ENCODE measurements at regions not wholly inside any gene's neighbourhood (a gene's known extent, or its start where the extent isn't known, plus 50 kb on each side); places are given as distances from the start of the nearest gene placed in this dataset.

GRCh38 chr2:15753811-15754702, 162.4 kb downstream of the DDX1 start:
- 95% methylated on average over 15 of the region's 15 CpGs; no CpG with 5 or more reads in 1 of the 2 experiments for WGBS, 2 experiments (ENCODE audit: extremely low coverage in 1 of 2, insufficient coverage in 1 of 2, insufficient read length in 1 of 2, insufficient replicate concordance in 2 of 2, low coverage in 1 of 2, low lambda C conversion rate in 2 of 2, missing lambda C conversion rate in 1 of 2)
- H4K5ac ChIP-seq (ENCODE audit: insufficient read length, low read depth, low read length) = no peak overlapping the region
- no peak for TF ChIP-seq GTF2F1 (IDR thresholded peaks at IDR 0.05; ENCODE audit: borderline replicate concordance, low read depth, low read length)
- TF ChIP-seq CEBPB (IDR thresholded peaks at IDR 0.05; ENCODE audit: low read depth, low read length) = no peak
- TF ChIP-seq CTBP2 (IDR thresholded peaks at IDR 0.05; ENCODE audit: borderline replicate concordance, insufficient read depth, insufficient read length, low read length) = no peak

More at GRCh38 chr2:15753811-15754702, 162.4 kb downstream of the DDX1 start:
- Histone ChIP-seq H3K23me2 (ENCODE audit: low read depth, low read length) (no peaks in the 10 kb centered on the region), H3K4me1 (replicated peaks in 1 of 4; ENCODE audit: control insufficient read depth in 3 of 4, insufficient read depth in 4 of 4, low read length in 3 of 4) (no peaks in the 10 kb centered on the region), H3K27ac (ENCODE audit: low read depth, low read length) (no peak overlapping the region), H4K8ac (ENCODE audit: extremely low read depth, insufficient read depth, low read length) (no peak overlapping the region), H3K9me3 (ENCODE audit: insufficient read depth in 2 of 2, low read depth in 1 of 2, low read length in 1 of 2) (peaks cover 3% of the 10 kb centered on the region in 2 experiments; a peak in 1 of 4 replicates), H2BK20ac (ENCODE audit: low read length) (no peak overlapping the region), H4K91ac (replicated peaks; ENCODE audit: insufficient read length, low read length) (peak overlapping the region; percentile 12), H2BK12ac (ENCODE audit: low read depth, low read length) (no peak overlapping the region; the same call in 1 of the 2 replicates), H3K27me3 (replicated peaks in 1 of 4; ENCODE audit: control insufficient read depth in 3 of 4, extremely low read depth in 1 of 4, insufficient read depth in 3 of 4, low read length in 3 of 4) (no peaks in the 10 kb centered on the region; a peak in 1 of 7 replicates), H4K20me1 (replicated peaks in 1 of 2; ENCODE audit: control insufficient read depth in 1 of 2, insufficient read depth in 2 of 2, low read length in 2 of 2) (no peaks in the 10 kb centered on the region), H3K14ac (ENCODE audit: insufficient read length) (no peak overlapping the region), H3K36me3 (ENCODE audit: control insufficient read depth in 2 of 4, insufficient read depth in 4 of 4, low read length in 3 of 4) (no peaks in the 10 kb centered on the region), H3K79me1 (ENCODE audit: low read depth, low read length) (no peaks in the 10 kb centered on the region), H3K4me2 (ENCODE audit: insufficient read depth in 1 of 2, low read depth in 2 of 2, low read length in 2 of 2) (no peak overlapping the region), H3K18ac (ENCODE audit: extremely low read depth, low read length) (no peak overlapping the region; the same call in 1 of the 2 replicates), H3K9ac (replicated peaks in 1 of 4; ENCODE audit: extremely low read depth in 1 of 4, low read depth in 3 of 4, low read length in 3 of 4) (no peak overlapping the region), H3K79me2 (ENCODE audit: control insufficient read depth in 1 of 2, insufficient read depth in 2 of 2, low read length in 2 of 2) (no peaks in the 10 kb centered on the region), H3K4ac (replicated peaks; ENCODE audit: insufficient read length, low read depth, low read length) (no peak overlapping the region), H2BK15ac (ENCODE audit: low read length) (no peak overlapping the region), H2BK5ac (ENCODE audit: low read depth, low read length) (no peak overlapping the region), H2AK5ac (ENCODE audit: low read depth, low read length) (0 out of 2 replicates have a peak overlapping the region, but pooled peaks have one; percentile 53), H2AFZ (ENCODE audit: low read length) (no peak overlapping the region), H3K4me3 (ENCODE audit: extremely low read depth in 1 of 4, insufficient read depth in 2 of 4, low read depth in 3 of 4, low read length in 4 of 4) (no peak overlapping the region), H3K23ac (ENCODE audit: insufficient read length) (no peak overlapping the region), H2BK120ac (replicated peaks; ENCODE audit: low read depth, low read length) (no peak overlapping the region), H3K56ac (replicated peaks; ENCODE audit: insufficient read length, low read depth, low read length) (no peak overlapping the region)
- ChIA-PET CTCF (ENCODE audit: partially characterized antibody) (interaction anchor here (1.4 kb wide), 1 partner anchor 88 kb away, joined by 3 read pairs; no protein-coding TSS in a partner anchor), POLR2A (ENCODE audit: partially characterized antibody) (no interaction called here)
- no peak for FAIRE-seq
- peak in 1 of 2 experiments; percentile 24 for DNase-seq (ENCODE audit: low read depth in 1 of 2, low spot score in 2 of 2)
